ENCODE measurements at regions not wholly inside any gene's neighbourhood (a gene's known extent, or its start where the extent isn't known, plus 50 kb on each side); places are given as distances from the start of the nearest gene placed in this dataset.

DNA sequence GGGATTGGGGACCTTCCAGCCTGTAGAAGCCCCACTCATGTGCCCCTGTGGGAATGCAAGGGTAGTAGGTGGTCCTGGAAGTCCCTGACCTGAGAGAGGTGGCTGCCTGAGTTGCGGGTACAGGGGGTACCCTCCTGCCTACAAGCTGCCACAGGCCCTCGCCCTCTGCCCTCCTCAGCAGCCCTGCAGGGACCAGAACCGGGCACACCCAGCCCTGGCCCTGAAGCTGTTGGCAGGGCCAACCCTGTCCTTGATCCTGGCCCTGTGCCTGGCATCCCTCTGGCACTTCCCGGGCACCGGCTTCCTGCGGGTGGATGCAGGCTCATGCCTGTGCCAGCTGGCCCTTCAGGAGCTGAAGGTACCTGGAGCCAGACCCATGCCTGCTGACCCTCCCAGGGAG is 54.9 kb upstream of the ELN start:
- BruUV-seq (replicated peaks) = no TSS peak
- DNase-seq (no peak), ATAC-seq (ENCODE audit: low read depth) (no peak)
- H2BK15ac ChIP-seq (ENCODE audit: low read depth, low read length) = no peak overlapping the region
- H2BK120ac ChIP-seq (ENCODE audit: low read depth, low read length) = no peak overlapping the region
- ChIA-PET CTCF (no interaction called here), POLR2A (ENCODE audit: unreplicated experiment) (no interaction called here)
- peaks cover 3% of the 10 kb centered on the region for H3K4me1 ChIP-seq (ENCODE audit: control insufficient read depth, insufficient read depth, low read length)
- no peak overlapping the region for H2BK20ac ChIP-seq (ENCODE audit: low read depth, low read length)
- WGBS, 2 experiments (ENCODE audit: extremely low coverage in 2 of 2, insufficient read length in 1 of 2) = 90% methylated on average over 3 of the region's 6 CpGs; no CpG with 5 or more reads in 1 of the 2 experiments
- H3K4me3 ChIP-seq (ENCODE audit: insufficient read depth, low read depth, low read length) = no peak overlapping the region
- H3K79me1 ChIP-seq (ENCODE audit: low read depth in 1 of 2, low read length in 2 of 2) = no peaks in the 10 kb centered on the region
- H3K23ac ChIP-seq (ENCODE audit: low read depth, low read length) = no peak overlapping the region
- no peak overlapping the region for H2AK9ac ChIP-seq (replicated peaks; ENCODE audit: low read depth, low read length, poor library complexity)
- H3K9me1 ChIP-seq (ENCODE audit: insufficient read depth, low read length) = peaks cover 3% of the 10 kb centered on the region; the same call in 1 of the 2 replicates
- in situ Hi-C loops (cut with MboI; ENCODE audit: low sequenced_read_pairs) = no loop called here
- H3K4me2 ChIP-seq (ENCODE audit: low read depth, low read length) = no peak overlapping the region
- dilution Hi-C loops (cut with HindIII; ENCODE audit: low sequenced_read_pairs, unreplicated experiment) = no loop called here
- no peak overlapping the region for H3K14ac ChIP-seq (replicated peaks; ENCODE audit: low read depth, low read length)
- 0 out of 2 replicates have a peak, but pooled peaks cover 2% of the 10 kb centered on the region for H3K9me3 ChIP-seq (ENCODE audit: control insufficient read depth, insufficient read depth, low read length)
- no peak overlapping the region for H3K9ac ChIP-seq (ENCODE audit: low read depth, low read length)
- TF ChIP-seq BHLHE40 (IDR thresholded peaks at IDR 0.05; ENCODE audit: low read depth, low read length) (no peak), MXI1 (IDR thresholded peaks at IDR 0.05; ENCODE audit: borderline replicate concordance, low read depth, low read length) (no peak), CEBPB (IDR thresholded peaks at IDR 0.05; ENCODE audit: low read depth, low read length) (no peak), RFX5 (IDR thresholded peaks at IDR 0.05; ENCODE audit: low read depth, low read length) (no peak)
- TF ChIP-seq, protein P1, sequence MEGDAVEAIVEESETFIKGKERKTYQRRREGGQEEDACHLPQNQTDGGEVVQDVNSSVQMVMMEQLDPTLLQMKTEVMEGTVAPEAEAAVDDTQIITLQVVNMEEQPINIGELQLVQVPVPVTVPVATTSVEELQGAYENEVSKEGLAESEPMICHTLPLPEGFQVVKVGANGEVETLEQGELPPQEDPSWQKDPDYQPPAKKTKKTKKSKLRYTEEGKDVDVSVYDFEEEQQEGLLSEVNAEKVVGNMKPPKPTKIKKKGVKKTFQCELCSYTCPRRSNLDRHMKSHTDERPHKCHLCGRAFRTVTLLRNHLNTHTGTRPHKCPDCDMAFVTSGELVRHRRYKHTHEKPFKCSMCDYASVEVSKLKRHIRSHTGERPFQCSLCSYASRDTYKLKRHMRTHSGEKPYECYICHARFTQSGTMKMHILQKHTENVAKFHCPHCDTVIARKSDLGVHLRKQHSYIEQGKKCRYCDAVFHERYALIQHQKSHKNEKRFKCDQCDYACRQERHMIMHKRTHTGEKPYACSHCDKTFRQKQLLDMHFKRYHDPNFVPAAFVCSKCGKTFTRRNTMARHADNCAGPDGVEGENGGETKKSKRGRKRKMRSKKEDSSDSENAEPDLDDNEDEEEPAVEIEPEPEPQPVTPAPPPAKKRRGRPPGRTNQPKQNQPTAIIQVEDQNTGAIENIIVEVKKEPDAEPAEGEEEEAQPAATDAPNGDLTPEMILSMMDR (conservative IDR thresholded peaks at IDR 0.05; ENCODE audit: low read depth, low read length) = no peak
- intact Hi-C loops (cut with micrococcal nuclease) = no loop called here
- no peak overlapping the region for H3K56ac ChIP-seq (ENCODE audit: extremely low read depth, insufficient read depth, low read length)
- H3K18ac ChIP-seq (ENCODE audit: low read depth, low read length) = no peak overlapping the region
- no peak overlapping the region for H2AFZ ChIP-seq (replicated peaks; ENCODE audit: low read length, poor library complexity)
- H3K27me3 ChIP-seq (ENCODE audit: control insufficient read depth, insufficient read depth, low read length) = no peaks in the 10 kb centered on the region
- no peak overlapping the region for H2BK5ac ChIP-seq (ENCODE audit: low read depth, low read length, poor library complexity, severe bottlenecking)
- H4K91ac ChIP-seq (ENCODE audit: insufficient read depth, low read depth, low read length) = no peak overlapping the region
- H4K8ac ChIP-seq (ENCODE audit: low read depth in 2 of 2, low read length in 2 of 2) = no peak overlapping the region
- no peak overlapping the region for H3K27ac ChIP-seq (ENCODE audit: insufficient read depth, low read length)
- no peak overlapping the region for H3K4ac ChIP-seq (ENCODE audit: low read depth, low read length)
- no peaks in the 10 kb centered on the region for H4K20me1 ChIP-seq (ENCODE audit: insufficient read depth, low read length)
- no peak overlapping the region for H4K5ac ChIP-seq (ENCODE audit: low read depth, low read length)
- H2AK5ac ChIP-seq (ENCODE audit: low read depth, low read length) = peak overlapping the region; percentile 0; the same call in 1 of the 2 replicates
- no peaks in the 10 kb centered on the region for H3K36me3 ChIP-seq (ENCODE audit: control insufficient read depth, insufficient read depth, low read length)

All from IMR-90 (cell line).